IMR-90 (cell line): ENCODE measurements at regions not wholly inside any gene's neighbourhood (a gene's known extent, or its start where the extent isn't known, plus 50 kb on each side); places are given as distances from the start of the nearest gene placed in this dataset.

Experiments
- CEBPB ChIP-seq: IDR thresholded peaks from 2 replicates; pipeline ENCODE4 v1.6.1; 2012; ENCODE audit warnings: low read depth, low read length, improper control_type of control experiment
- CTCF ChIP-seq: conservative IDR thresholded peaks from 2 replicates; pipeline ENCODE4 v1.5.1; 2012; ENCODE audit warnings: mild to moderate bottlenecking, low read depth, low read length, improper control_type of control experiment
- ELK1 ChIP-seq: fragments of 150-350 bp; IDR thresholded peaks from 2 replicates; pipeline ENCODE4 v1.6.1; 2016; ENCODE audit warnings: low read depth, mild to moderate bottlenecking, low read length, moderate library complexity, borderline replicate concordance
- FOS ChIP-seq: fragments of 150-350 bp; IDR thresholded peaks from 2 replicates; pipeline ENCODE4 v1.6.1; 2016; ENCODE audit warnings: low read depth, low read length
- MAFK ChIP-seq: IDR thresholded peaks from 2 replicates; pipeline ENCODE4 v1.6.1; 2012; ENCODE audit warnings: low read depth, low read length, improper control_type of control experiment
- MAZ ChIP-seq: IDR thresholded peaks from 2 replicates; pipeline ENCODE4 v1.6.1; 2012; ENCODE audit warnings: low read depth, mild to moderate bottlenecking, low read length, improper control_type of control experiment, moderate library complexity, borderline replicate concordance
- POLR2A ChIP-seq: IDR thresholded peaks from 2 replicates; pipeline ENCODE4 v1.6.1; 2012; ENCODE audit warnings: mild to moderate bottlenecking, low read depth, low read length
- RAD21 ChIP-seq: IDR thresholded peaks from 2 replicates; pipeline ENCODE4 v1.6.1; 2012; ENCODE audit warnings: low read length, improper control_type of control experiment
- RCOR1 ChIP-seq: IDR thresholded peaks from 2 replicates; pipeline ENCODE4 v1.6.1; 2012; ENCODE audit warnings: mild to moderate bottlenecking, low read length, improper control_type of control experiment; ENCODE audit not compliant: insufficient replicate concordance
- RFX5 ChIP-seq: IDR thresholded peaks from 2 replicates; pipeline ENCODE4 v1.8.0; 2012; ENCODE audit warnings: low read depth, mild to moderate bottlenecking, low read length, moderate library complexity
- SMC3 ChIP-seq: fragments of 150-350 bp; IDR thresholded peaks from 2 replicates; pipeline ENCODE4 v1.6.1; 2016; ENCODE audit warnings: low read depth, mild to moderate bottlenecking, antibody characterized with exemption, low read length, moderate library complexity
- USF2 ChIP-seq: fragments of 150-350 bp; IDR thresholded peaks from 2 replicates; pipeline ENCODE4 v1.6.1; 2017; ENCODE audit warnings: mild to moderate bottlenecking, antibody characterized with exemption, low read length, low read depth

GRCh38 chr12:88706286-88706685, 126.0 kb upstream of the KITLG start:
- TF ChIP-seq RFX5, result no peak
- TF ChIP-seq POLR2A, result no peak
- no peak for TF ChIP-seq CTCF
- TF ChIP-seq RAD21, result no peak
- no peak for TF ChIP-seq CEBPB
- TF ChIP-seq SMC3, result no peak
- no peak for TF ChIP-seq MAFK
- TF ChIP-seq USF2, result no peak
- TF ChIP-seq FOS, result no peak
- no peak for TF ChIP-seq RCOR1
- no peak for TF ChIP-seq ELK1
- TF ChIP-seq MAZ, result no peak
